UCSD-AML1 (cell line): ENCODE measurements at regions not wholly inside any gene's neighbourhood (a gene's known extent, or its start where the extent isn't known, plus 50 kb on each side); places are given as distances from the start of the nearest gene placed in this dataset.
"Not testable (repeated sequence)": the region's sequence is repeated elsewhere in the genome, so short reads cannot be mapped to it uniquely, and the experiment has no call there.

Experiments
- DNase-seq: peaks from one replicate; lab custom pipeline; 2025; ENCODE audit not compliant: unreplicated experiment; lab: John Stamatoyannopoulos, UW

DNA sequence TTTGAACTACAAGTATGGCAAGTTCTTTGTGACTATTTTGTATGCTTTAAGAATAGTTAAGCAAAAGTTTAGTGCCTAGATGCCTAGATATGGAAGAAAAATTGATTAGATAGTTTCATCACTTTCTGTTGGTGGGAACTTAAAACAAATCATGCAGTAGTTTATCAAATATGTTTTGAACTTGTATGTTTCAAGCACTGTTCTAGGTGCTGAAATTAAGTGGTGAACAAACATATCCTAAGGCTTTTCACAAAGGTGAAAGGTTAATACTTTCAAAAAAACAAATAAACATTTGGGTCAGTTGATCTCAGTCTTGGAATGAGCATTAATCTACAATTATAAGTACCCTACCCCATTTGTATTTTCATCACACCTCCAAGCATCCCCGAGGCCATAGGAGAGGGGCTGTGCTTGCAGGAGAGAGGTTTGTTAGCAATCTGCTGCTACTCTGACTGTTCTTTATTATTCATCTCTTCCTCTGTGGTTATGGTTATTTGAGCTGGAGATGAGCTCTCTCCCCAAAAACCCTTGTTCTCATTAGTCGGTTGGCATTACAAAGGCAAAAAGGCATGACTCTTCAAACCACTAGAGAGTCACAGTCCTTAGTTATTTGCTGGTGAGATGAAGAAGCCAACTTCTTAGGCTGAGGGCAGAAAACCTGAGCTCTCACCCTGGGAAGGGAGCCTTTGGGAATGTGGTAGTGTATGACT, 103.9 kb upstream of the FHL2 start:
- no peak for DNase-seq

DNA sequence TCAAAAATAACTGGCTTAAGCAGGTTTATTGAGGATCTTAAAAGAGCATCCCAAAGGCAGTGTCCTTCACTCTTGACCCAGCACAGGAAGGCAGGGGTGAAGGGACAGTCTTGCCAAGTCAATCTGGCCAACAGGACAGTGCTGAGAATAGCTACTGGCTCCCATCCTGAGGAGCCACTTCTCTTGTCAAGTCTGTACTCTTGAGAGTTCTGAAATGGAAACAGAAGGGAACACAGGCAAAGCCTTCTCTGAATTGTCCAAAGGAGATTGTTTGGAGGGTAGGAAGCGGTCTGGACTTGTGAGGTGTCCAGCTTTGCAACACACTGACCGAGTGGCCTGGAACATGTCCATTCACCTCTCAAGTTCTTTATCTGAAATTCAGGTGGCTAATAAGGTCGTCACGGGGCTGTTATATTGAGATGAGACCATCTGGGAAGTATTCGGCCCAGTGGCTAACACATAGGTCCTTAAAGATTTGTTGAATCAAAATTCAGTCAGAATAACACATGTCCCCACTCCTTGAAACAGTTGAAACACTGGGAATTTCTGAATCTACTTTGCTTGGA, 99.5 kb upstream of the FHL2 start:
- no peak for DNase-seq

DNA sequence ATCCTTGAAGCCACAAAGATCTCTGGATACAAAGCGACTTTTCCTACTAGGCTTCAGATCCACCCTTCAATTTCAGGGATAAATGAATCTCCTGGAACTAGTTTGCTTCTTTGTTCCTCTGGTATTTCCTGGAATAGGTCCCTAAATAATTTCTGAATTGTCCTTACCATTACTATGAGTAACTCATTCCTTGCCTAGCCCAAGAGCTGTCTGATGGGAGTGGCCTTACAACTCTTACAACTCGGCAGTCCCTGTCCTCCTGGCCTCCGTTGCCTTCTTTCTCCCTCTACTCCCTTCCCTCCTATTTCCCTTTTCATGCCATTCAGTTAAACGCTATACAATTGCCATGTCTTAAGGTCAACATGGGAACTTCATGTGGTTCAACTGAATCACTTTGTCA, 98.2 kb upstream of the FHL2 start:
- no peak for DNase-seq

DNA sequence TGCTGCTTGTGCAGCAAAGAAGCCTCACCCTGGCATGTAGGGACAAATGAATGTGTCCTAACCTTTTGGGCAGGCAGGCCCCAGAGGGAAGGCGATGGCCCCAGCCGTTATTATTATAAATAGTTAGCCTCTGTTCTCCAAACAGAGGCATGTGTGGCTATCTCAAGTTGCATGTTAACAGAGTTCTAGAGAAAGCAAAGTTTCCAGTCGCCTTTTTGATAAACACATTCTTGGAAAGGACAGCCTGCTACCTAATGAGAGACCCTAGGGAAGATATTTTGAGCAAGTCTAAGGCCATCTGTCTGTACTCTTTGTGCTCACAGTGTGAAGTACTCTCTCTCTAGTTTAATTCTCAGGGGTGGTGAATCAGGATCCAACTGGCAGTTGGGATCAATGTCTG, 97.4 kb upstream of the FHL2 start:
- DNase-seq: no peak

DNA sequence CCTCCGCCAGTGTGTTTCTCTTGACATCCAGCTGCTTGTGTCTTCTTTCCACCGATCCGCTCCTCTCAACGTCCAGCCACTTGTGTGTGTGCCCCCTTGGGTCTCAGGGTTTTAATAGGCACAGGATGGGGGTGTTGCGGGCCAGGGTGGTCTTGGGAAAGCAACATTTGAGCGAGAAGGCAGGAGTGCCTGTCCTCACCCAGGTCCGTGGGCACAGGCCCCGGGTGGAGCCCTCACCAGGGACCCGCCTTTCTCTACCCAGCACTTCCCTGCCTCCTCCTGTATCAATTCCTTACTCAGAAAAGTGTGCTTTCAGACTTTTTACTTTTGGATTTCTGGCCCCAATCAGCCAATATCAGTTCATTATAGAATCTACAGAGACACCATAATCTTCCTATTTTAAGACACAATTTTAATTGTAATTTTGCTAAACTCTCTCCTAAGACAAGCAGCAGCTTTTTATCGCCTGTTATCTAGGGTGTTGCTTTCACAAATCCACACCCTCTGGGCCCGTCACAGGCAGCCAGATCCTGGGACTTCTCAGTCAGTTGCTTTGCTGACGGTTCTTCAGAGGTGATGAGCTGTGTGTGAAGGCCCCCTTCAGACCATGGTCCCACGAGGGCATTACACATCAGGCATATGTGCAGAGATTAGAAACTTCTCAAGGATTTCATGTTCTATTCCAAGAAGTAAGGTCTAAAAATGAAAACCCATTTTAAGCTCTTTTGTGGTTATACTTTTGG, 96.0 kb upstream of the FHL2 start:
- DNase-seq: no peak

DNA sequence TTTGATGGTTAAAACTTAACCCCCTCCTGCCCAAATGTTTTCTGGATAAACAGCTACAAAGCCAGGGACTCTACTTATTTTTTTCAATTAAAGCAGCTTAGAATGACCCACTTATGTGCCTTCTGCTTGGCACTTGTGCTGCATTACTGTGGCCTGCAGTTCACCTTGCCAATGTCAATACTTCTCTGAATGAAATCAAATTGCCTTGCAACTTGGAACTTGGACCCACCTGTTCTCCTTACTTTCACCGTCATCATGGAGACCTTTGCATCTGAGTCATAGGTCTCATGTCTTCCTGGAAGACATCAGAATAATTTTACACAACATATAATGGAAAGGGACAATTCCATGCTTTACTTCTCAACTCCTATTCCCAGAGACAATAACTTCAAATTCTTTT, 92.1 kb upstream of the FHL2 start:
- no peak for DNase-seq

DNA sequence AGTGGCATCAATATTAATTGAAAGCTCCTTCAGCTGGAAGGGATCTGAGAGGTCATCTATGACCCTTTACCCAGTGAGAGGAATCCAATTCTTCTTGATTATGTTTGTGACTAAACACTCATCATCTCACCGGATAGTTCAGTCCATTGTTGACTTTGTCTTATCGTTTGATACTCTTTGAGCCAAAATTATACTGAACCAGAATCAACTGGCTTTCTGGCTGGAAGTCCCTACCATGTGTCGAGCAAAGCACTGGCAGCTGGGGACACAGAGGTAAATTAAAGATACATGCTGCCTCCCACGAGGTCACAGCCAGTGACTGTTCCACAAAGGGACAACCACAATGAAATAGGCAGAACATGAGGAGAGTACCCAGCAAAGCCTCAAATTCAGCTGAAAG, 91.4 kb upstream of the FHL2 start:
- no peak for DNase-seq

DNA sequence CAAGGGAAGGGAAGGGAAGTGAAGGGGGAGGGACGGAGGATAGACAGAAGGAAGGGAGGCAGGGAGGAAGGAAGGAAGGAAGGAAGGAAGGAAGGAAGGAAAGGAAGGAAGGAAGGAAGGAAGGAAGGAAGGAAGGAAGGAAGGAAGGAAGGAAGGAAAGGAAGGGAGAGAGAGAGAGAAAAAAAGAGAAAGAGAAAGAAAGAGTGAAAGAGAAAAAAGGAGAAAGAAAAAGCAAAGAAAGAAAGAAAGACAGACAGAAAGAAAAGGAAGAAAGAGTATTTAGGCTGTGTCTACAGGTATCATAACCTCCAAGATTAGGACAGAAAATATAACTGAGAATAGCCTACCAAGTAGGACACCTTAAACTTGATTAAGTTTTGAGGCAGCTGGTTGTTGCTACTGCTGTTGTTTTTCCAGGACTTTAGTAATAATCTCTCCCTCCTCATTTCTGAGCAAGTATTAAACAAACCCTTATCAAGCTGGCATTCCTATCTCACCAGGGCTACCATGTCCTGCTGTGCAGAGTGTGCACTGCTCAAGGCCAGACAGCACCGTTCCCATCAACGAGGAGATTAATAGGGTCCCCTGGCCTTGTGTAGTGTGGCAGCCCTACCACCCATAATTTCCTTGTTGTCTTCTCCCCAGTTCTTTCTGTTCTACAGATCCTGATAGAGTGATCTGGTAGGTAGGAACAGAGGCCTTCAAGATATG, 90.5 kb upstream of the FHL2 start:
- DNase-seq: no peak

DNA sequence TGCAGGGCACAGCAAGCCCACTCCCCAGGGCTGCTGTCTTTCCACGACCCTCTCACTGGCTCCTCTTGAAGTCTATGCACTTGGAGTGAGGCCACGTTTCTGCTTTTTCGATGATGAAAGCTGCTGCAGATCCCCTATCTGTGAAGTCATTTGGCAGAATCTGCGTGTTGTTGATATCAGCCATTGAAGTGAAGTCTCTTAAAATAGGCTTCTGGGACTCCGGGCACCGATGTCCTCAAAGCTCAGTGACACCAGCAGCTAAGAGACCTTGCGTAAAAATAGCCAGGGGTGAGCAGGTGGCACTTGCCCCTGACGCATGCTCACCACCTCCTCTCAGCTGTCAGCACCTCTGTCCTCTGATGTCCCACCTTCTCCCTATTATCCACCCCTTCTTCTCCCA, 89.4 kb upstream of the FHL2 start:
- no peak for DNase-seq

DNA sequence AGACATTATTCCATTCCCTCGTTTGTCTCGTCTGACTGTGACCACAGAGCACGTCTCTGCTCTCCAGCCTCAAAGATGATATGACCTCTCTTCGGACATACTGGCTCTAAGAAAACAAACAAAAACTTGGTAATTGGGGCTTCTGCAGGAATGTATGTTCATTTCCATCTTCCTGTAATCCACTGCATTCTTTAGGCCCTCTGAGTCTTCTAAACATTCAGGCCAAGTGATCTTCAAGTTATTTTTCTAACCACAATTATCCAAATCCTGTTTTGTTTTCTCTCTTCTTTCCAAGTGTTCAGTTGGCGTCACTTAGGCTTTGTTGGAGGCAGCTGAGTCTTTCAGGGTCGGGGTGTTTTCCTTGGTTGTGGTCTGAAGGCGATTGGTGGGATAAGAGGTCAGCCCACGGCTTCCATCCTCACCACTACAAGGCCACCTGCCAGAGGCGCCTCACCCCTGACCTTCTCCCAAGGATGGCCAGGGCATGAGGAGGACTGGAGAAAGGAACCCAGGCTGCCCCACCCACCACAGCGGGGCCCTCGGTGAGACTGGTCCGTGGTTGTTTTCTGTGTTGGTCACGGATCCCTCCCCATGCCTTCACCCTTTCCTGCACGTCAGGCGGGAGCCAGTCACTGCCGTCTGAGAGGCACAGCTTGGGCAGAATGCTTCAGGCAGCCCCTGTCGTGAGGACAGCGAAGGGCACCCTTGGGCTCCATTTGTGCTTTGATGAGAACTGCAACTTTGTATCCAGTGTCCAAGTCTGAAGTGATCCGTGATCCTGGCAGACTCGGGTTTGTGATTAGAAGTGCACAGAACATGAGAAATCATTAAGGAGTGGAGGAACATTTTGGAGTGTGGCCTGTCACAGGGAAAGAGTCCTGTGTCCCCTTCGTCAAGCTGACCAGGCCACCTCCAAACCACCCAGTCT, 88.6 kb upstream of the FHL2 start:
- no peak for DNase-seq

DNA sequence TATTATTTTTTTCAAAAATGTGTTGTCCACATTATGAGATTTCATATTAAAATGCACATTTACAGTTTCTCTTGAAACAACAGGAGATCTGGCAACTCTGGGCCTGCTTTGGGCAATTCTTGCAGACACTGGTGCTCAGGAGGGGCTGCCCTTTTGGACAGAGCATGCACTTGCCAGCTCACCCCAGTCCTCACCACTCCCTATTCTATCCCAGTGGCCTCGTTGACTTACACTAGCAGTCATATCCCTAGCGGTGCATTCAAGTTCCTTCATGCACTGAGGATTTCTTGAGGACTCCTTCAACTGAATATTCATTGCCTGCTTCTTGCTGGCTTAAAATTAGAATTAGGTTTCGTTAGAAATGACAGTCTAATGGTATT, 87.9 kb upstream of the FHL2 start:
- DNase-seq: no peak

DNA sequence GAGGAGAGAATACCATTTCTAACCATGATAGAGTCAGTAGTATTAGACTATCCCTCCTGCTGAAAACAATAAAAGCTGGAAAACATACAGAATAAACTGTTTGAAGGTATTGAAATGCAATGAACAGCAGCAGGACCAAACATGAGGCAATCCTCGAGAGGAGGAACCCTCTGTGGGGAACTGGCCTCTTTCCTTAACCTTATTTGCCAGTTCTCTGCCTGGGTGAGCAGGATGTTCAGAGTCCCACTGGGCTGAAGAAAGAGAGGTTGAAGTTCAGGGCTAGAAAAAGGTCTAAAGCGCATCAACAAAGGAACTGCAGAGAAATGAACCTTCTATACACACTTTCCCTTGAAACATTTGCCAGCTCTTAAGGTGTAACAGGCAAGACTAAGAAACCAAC, 79.8 kb upstream of the FHL2 start:
- no peak for DNase-seq

DNA sequence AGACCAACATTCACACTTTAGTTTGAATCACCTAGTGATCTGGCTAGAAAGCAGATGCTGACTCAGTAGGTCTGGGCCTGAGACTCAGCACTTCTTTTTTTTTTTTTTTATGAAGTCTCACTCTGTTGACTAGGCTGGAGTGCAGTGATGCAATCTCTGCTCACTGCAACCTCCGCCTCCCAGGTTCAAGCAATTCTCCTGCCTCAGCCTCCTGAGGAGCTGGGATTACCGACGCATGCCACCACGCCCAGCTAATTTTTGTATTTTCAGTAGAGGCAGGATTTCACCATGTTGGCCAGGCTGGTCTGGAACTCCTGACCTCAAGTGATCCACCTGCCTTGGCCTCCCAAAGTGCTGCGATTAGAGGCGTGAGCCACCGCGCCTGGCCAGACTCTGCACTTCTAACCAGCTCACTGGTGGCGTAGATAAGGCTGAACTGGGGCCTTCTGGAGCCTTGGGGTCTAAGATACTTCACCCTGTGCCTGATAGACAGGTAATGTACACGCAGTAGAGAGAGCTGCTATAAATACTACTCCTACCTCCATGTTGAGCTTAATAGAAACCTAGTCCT, 78.3 kb upstream of the FHL2 start:
- not testable (repeated sequence) for DNase-seq

DNA sequence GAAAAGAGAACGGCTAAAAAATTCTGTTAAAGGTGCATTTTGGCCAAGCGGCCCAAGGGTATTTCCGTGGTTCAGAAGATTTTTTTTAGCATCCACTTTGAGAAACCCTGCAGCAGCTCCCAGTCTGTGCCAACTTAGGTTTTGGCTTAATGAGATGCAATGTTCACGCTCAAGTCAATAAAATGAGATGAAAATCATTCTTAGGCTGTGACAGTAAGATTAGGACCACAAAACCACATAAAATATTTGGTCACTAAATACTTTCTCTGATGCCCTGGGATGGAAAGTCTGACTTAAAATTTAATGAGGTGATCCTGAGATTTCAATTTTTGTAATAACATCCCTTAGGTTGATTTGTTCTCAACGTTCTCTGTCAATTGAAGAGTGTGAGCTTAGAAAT, 74.2 kb upstream of the FHL2 start:
- no peak for DNase-seq

DNA sequence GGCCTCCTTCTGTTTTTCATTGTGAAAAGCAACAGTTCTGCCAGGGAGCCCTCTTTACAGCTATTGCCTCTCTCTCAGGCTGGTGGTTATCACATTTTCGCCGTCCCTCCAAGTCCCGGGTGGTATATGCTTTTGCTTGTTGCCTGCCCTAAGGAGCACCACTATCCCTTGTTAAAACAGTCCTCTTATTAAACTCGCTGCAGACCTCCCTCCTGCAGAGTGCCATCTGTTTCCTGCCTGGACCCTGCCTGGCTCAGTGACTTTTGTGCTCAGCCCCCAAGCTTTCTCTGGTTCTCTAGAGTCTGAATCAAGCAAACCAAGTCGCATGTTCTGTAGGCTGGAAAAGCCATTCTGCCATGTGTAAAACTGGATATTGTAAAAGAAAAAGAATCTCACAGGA, 72.1 kb upstream of the FHL2 start:
- no peak for DNase-seq

DNA sequence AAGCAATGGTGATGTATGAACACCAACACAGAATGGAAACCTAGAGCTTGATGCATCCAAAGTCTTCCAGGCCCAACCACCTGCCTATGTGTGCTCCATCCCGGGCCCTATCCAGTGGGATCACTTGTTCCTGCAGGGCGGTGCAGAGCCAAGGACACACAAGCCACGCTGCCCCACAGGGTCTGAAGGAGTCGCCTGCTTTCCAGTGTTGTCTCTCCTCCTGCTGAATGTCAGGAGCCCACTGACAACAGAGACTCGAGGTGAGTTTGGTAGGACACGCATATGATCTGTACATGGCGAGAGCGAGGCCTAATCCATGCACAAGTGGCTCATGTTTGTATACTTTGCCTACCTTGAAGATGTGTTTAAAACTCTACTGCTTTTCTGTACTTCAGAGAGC, 70.9 kb upstream of the FHL2 start:
- DNase-seq: no peak

DNA sequence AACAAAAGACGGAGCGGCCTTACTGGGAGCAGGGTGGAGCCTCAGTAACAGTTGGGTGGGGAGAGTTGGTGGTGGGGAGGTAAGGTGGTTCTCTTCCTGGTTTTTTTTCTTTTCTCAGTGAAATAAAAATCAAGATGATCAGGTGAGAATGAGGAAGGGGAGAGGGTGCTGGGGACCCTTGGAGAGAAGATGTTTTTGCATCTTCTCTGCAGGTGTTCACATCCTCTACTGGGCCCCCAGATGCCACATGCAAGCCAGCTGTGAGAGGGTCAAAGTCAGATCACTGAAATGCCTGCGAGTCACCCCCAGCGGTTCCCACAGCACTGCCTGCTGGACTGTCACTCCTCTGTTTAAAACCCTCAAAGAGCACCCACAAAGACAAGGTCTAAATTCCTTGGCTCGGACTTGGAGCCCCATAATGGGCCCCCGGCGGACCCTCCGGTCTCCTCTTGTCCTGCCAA, 69.8 kb upstream of the FHL2 start:
- DNase-seq: no peak

DNA sequence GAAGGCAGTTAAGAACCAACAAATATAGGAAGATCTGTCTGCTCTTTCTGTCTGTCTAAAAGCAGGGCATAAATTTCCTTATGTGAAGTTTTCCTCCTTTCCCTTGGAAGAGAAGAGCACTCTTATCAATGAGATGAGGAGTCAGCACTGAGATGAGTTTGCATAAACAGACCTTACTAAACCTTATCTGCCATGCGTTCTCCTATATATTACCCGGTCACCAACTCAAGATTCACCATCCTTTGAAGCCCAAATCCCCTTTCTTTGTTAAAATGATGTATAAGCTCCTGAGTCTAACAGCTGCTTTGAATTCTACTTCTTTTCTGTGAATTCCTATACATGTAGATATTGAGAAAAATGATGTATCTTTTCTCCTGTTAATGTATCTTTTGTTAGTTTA, 65.5 kb upstream of the FHL2 start:
- DNase-seq: no peak

DNA sequence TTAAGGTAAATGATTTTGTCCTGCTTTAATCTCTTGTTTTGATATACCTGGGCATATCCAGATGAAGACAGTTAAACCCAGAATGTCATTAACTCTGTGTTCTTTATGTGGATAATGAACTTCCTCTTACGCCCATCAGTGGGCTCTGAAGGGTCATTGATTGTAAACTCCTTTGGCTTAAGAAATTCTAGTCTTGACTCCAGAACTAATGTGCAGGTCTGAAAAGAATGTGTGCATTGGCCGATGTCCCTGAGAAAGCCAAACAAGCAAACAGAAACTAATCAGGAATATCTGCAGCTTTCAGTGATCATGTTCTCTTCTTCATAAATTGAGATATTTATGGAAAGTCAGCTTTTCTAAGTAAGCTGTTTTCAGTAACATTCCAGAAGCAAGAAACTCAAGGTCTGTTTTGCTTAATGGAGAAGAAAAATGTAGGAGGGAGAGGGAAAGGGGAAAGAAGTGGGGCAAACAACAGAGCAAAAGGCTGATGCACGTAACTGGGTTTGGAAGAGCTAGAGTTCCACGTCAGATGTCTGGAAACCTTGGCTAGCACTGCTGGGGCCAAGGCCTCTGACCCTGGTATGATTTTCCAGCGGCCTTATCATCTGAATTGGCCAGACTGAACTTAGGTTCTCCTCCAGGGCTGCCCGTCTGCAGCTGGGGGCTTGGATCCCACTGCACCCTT, 61.3 kb upstream of the FHL2 start:
- DNase-seq: no peak

DNA sequence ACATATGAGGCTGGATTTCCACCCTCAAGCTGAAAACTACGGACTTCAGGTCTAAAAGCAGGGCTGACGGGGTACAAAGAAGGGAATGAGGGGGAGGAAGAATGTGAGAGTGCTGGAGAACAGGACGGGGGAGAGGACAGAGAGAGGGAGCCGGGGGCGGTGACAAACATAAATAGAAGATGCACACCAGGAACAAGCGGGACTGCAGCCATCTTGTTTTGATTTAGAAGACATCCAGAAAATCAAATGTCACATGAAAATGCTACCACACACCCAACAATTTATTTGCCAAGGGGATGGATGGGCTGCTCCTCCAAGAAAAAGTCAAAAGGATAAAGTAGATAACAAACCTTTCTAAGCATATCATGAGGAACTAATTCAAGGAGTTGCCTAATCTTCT, 59.2 kb upstream of the FHL2 start:
- no peak for DNase-seq
